Right lobe of liver (tissue), 4 donors: ENCODE measurements at regions not wholly inside any gene's neighbourhood (a gene's known extent, or its start where the extent isn't known, plus 50 kb on each side); places are given as distances from the start of the nearest gene placed in this dataset.

Experiments used
- CTCF ChIP-seq, 4 donors: fragments of 200-600 bp in 3 of 4; fragments of 450-650 bp in 1 of 4; IDR thresholded peaks; one replicate each; pipeline versions ENCODE4 v1.5.1 to v1.8.0; 2016 to 2022; ENCODE audit warnings: antibody characterized with exemption in 4 of 4, mild to moderate bottlenecking in 2 of 4
- POLR2A ChIP-seq: fragments of 450-650 bp; IDR thresholded peaks from one replicate; pipeline ENCODE4 v1.6.1; 2017; ENCODE audit warnings: antibody characterized with exemption, mild to moderate bottlenecking
- donor health status: DM: no; HTN: no; CAD: no.
- donor health status: DM: no; HTN: no; CAD: no.
- donor health status: DM: no; HTN: yes; CAD: no.

DNA sequence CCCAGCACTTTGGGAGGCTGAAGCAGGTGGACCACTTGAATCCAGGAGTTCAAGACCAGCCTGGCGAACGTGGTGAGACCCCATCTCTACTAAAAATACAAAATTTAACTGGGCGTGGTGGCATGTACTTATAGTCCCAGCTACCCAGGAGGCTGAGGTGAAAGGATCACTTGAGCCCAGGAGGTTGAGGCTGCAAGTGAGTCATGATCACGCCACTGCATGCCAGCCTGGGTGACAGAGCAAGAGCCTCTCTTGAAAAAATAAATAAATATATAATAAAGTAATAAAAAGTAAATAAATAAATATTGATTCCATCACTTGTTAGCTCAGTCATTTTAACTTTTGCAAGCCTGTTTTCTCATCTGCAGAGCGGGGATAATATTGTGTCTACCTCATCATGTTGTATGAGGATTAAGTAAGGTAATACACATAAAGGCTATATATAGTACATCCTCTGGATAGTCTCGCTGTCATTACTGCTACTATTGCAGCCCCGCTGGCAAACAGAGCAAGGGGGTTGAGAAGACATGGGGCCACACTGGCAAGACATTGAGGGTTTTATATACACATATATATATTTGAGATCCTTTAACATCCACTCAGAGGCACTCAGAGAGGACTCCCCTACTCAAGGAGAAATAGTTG is 210.9 kb downstream of the C9orf152 start:
- TF ChIP-seq CTCF (IDR thresholded peaks at IDR 0.05) (no peak), POLR2A (no peak)
